Breast epithelium (tissue), 3 donors: ENCODE measurements at regions not wholly inside any gene's neighbourhood (a gene's known extent, or its start where the extent isn't known, plus 50 kb on each side); places are given as distances from the start of the nearest gene placed in this dataset.

Experiments used
- CTCF ChIP-seq, 3 donors: fragments of 450-650 bp; IDR thresholded peaks; one replicate each; pipeline ENCODE4 v1.5.1; 2016 to 2017; ENCODE audit warnings: antibody characterized with exemption in 3 of 3, mild to moderate bottlenecking in 3 of 3, moderate library complexity in 3 of 3
- POLR2A ChIP-seq: fragments of 450-650 bp; IDR thresholded peaks from one replicate; pipeline ENCODE4 v1.6.1; 2016; ENCODE audit warnings: antibody characterized with exemption, mild to moderate bottlenecking, moderate library complexity

- TF ChIP-seq CTCF (IDR thresholded peaks at IDR 0.05) (peak in 1 of 3 donors; percentile 2), POLR2A (no peak)
Measured at GRCh38 chr6:141677598-141678211, 455.0 kb upstream of the GJE1 start.
